ENCODE measurements at regions not wholly inside any gene's neighbourhood (a gene's known extent, or its start where the extent isn't known, plus 50 kb on each side); places are given as distances from the start of the nearest gene placed in this dataset.

DNA sequence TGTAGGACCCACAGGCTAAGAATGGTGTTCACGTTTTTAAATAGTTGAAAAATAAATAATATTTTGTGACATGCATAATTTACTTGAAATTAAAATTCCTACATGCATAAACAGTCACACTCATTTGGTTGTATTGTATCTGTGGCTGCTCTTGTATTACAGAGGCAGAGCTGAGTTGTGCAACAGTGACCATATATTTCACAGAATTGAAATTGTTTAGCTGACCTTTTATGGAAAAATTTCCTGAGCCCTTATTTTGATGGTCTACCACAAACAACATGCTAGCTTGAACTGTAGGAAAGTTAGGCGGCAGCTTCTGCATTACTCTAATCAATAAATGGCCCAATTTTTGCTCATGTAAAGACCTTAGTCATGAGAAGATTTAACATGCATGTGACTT lies 633.4 kb upstream of the AADAT start:
- TF ChIP-seq EZH2 (optimal IDR thresholded peaks at IDR 0.05; ENCODE audit: low read depth, low read length) (no peak), EZH2phosphoT487 (IDR thresholded peaks at IDR 0.05; ENCODE audit: low read length) (no peak)
- TF ChIP-seq, protein P1, sequence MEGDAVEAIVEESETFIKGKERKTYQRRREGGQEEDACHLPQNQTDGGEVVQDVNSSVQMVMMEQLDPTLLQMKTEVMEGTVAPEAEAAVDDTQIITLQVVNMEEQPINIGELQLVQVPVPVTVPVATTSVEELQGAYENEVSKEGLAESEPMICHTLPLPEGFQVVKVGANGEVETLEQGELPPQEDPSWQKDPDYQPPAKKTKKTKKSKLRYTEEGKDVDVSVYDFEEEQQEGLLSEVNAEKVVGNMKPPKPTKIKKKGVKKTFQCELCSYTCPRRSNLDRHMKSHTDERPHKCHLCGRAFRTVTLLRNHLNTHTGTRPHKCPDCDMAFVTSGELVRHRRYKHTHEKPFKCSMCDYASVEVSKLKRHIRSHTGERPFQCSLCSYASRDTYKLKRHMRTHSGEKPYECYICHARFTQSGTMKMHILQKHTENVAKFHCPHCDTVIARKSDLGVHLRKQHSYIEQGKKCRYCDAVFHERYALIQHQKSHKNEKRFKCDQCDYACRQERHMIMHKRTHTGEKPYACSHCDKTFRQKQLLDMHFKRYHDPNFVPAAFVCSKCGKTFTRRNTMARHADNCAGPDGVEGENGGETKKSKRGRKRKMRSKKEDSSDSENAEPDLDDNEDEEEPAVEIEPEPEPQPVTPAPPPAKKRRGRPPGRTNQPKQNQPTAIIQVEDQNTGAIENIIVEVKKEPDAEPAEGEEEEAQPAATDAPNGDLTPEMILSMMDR (IDR thresholded peaks at IDR 0.05; ENCODE audit: low read length): no peak
- Histone ChIP-seq H2AFZ (ENCODE audit: low read length) (no peak overlapping the region), H3K4me2 (ENCODE audit: low read depth, low read length) (no peak overlapping the region), H3K36me3 (replicated peaks; ENCODE audit: insufficient read depth, low read length) (no peaks in the 10 kb centered on the region), H3K9me3 (replicated peaks; ENCODE audit: insufficient read depth, low read length) (no peaks in the 10 kb centered on the region), H3K4me3 (ENCODE audit: low read length) (no peak overlapping the region), H3K79me2 (ENCODE audit: low read length) (no peaks in the 10 kb centered on the region), H3K27me3 (replicated peaks; ENCODE audit: insufficient read depth, low read length) (no peaks in the 10 kb centered on the region), H3K27ac (ENCODE audit: low read length) (no peak overlapping the region), H3K4me1 (ENCODE audit: low read length) (no peaks in the 10 kb centered on the region), H3K9me2 (replicated peaks; ENCODE audit: insufficient read depth, low read length) (no peaks in the 10 kb centered on the region), H3F3A (ENCODE audit: insufficient read depth, low read length) (no peaks in the 10 kb centered on the region), H4K20me1 (ENCODE audit: insufficient read depth, low read length) (no peaks in the 10 kb centered on the region), H3K9ac (ENCODE audit: low read length) (no peak overlapping the region)
- DNase-seq: no peak

DNA sequence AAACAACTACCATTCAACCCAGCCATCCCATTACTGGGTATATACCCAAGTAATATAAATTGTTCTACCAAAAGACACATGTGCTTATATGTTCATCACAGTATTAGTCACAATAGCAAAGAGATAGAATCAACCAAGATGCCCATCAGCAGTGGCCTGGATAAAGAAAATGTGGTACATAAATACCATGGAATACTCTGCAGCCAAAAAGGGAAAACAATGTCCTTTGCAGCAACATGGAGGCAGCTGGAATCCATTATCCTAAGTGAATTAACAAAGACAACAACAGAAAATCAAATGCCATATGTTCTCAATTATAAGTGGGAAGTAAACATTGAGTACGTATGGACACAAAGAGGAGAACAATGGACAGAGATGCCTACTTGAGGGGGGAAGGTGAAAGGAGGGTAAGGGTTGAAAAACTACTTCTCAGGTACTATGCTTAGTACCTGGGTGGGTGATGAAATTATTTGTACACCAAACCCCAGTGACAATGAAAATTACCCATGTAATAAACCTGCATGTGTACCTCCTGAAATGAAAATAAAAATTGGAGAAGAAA lies 632.1 kb upstream of the AADAT start:
- no peaks in the 10 kb centered on the region for H4K20me1 ChIP-seq (ENCODE audit: insufficient read depth, low read length)
- H3K9me3 ChIP-seq (replicated peaks; ENCODE audit: insufficient read depth, low read length): no peaks in the 10 kb centered on the region
- DNase-seq: no peak
- no peaks in the 10 kb centered on the region for H3K79me2 ChIP-seq (ENCODE audit: low read length)
- H3F3A ChIP-seq (ENCODE audit: insufficient read depth, low read length): no peaks in the 10 kb centered on the region
- no peak for TF ChIP-seq EZH2phosphoT487 (IDR thresholded peaks at IDR 0.05; ENCODE audit: low read length)
- no peak for TF ChIP-seq EZH2 (optimal IDR thresholded peaks at IDR 0.05; ENCODE audit: low read depth, low read length)
- TF ChIP-seq, protein P1 (IDR thresholded peaks at IDR 0.05; ENCODE audit: low read length): no peak
- no peaks in the 10 kb centered on the region for H3K27me3 ChIP-seq (replicated peaks; ENCODE audit: insufficient read depth, low read length)
- no peak overlapping the region for H3K9ac ChIP-seq (ENCODE audit: low read length)
- no peak overlapping the region for H2AFZ ChIP-seq (ENCODE audit: low read length)
- no peaks in the 10 kb centered on the region for H3K4me1 ChIP-seq (ENCODE audit: low read length)
- H3K4me2 ChIP-seq (ENCODE audit: low read depth, low read length): no peak overlapping the region
- no peak overlapping the region for H3K4me3 ChIP-seq (ENCODE audit: low read length)
- no peak overlapping the region for H3K27ac ChIP-seq (ENCODE audit: low read length)
- no peaks in the 10 kb centered on the region for H3K9me2 ChIP-seq (replicated peaks; ENCODE audit: insufficient read depth, low read length)
- no peaks in the 10 kb centered on the region for H3K36me3 ChIP-seq (replicated peaks; ENCODE audit: insufficient read depth, low read length)

DNA sequence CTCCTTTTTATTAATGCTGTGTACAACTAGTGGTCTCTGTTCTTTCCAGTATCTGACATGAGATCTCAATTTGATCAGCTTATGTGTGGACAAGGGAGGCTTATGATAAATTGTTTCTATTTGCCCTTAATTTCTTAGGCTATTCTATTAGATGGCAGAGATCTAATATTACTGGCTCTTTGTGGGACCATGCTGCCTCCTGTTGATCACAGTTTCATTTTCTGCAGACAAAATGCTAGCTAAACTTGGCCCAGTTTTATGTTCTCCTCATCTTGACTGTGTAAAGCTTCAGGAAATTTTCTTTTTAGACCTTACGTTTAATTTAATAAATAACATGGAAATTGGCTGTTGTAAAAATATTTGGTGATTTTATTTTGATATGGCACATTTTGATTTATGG lies 627.1 kb upstream of the AADAT start:
- Histone ChIP-seq H3K27ac (ENCODE audit: low read length) (no peak overlapping the region), H3K79me2 (ENCODE audit: low read length) (no peaks in the 10 kb centered on the region), H3F3A (ENCODE audit: insufficient read depth, low read length) (no peaks in the 10 kb centered on the region), H3K9me3 (replicated peaks; ENCODE audit: insufficient read depth, low read length) (no peaks in the 10 kb centered on the region), H3K4me2 (ENCODE audit: low read depth, low read length) (no peak overlapping the region), H3K9me2 (replicated peaks; ENCODE audit: insufficient read depth, low read length) (no peaks in the 10 kb centered on the region), H3K4me1 (ENCODE audit: low read length) (no peaks in the 10 kb centered on the region), H2AFZ (ENCODE audit: low read length) (no peak overlapping the region), H3K4me3 (ENCODE audit: low read length) (no peak overlapping the region), H4K20me1 (ENCODE audit: insufficient read depth, low read length) (no peaks in the 10 kb centered on the region), H3K36me3 (replicated peaks; ENCODE audit: insufficient read depth, low read length) (no peaks in the 10 kb centered on the region), H3K27me3 (replicated peaks; ENCODE audit: insufficient read depth, low read length) (no peaks in the 10 kb centered on the region), H3K9ac (ENCODE audit: low read length) (no peak overlapping the region)
- DNase-seq: no peak
- no peak for TF ChIP-seq EZH2phosphoT487 (IDR thresholded peaks at IDR 0.05; ENCODE audit: low read length)
- TF ChIP-seq, protein P1 (IDR thresholded peaks at IDR 0.05; ENCODE audit: low read length): peak; percentile 42
